Fibroblast of lung (primary cell): ENCODE measurements at regions not wholly inside any gene's neighbourhood (a gene's known extent, or its start where the extent isn't known, plus 50 kb on each side); places are given as distances from the start of the nearest gene placed in this dataset.

Source experiments
- DNase-seq, 2 donors: peaks; one replicate each; pipeline versions ENCODE4 v3.0.0 to v3.0.0-alpha.2; 2010; ENCODE audit warnings: low read depth in 2 of 2
- H2AFZ ChIP-seq: 2 replicates; pipeline ENCODE4 v1.5.1; 2012; ENCODE audit warnings: low read length, control low read depth, inconsistent platforms
- H3K27ac ChIP-seq: 2 replicates; pipeline ENCODE4 v1.5.1; 2011; ENCODE audit warnings: low read length, control low read depth; ENCODE audit not compliant: insufficient read depth
- H3K27me3 ChIP-seq: 2 replicates; pipeline ENCODE4 v1.5.1; 2011; ENCODE audit warnings: mild to moderate bottlenecking, low read length; ENCODE audit not compliant: control insufficient read depth, insufficient read depth
- H3K36me3 ChIP-seq: 2 replicates; pipeline ENCODE4 v1.5.1; 2011; ENCODE audit warnings: low read length; ENCODE audit not compliant: control insufficient read depth, insufficient read depth
- H3K4me1 ChIP-seq: 2 replicates; pipeline ENCODE4 v1.5.1; 2011; ENCODE audit warnings: low read length; ENCODE audit not compliant: control insufficient read depth, insufficient read depth; ENCODE audit errors: extremely low read depth
- H3K4me2 ChIP-seq: 2 replicates; pipeline ENCODE4 v1.5.1; 2011; ENCODE audit warnings: low read length, control low read depth; ENCODE audit not compliant: insufficient read depth; ENCODE audit errors: extremely low read depth
- H3K4me3 ChIP-seq, 4 experiments: fragments of 200-600 bp in 1 of 4; sonication (generic) in 1 of 4; replicated peaks in 1 of 4; 2 replicates each; pipeline ENCODE4 v1.5.1; 2011 to 2016; ENCODE audit warnings: low read length in 4 of 4, low read depth in 3 of 4, mild to moderate bottlenecking in 3 of 4, control low read depth in 2 of 4, inconsistent platforms in 1 of 4, mixed read lengths in 1 of 4; ENCODE audit not compliant: insufficient read depth in 1 of 4; ENCODE audit errors: control extremely low read depth in 1 of 4
- H3K79me2 ChIP-seq: 2 replicates; pipeline ENCODE4 v1.5.1; 2012; ENCODE audit warnings: mild to moderate bottlenecking, low read length, inconsistent platforms; ENCODE audit not compliant: control insufficient read depth, insufficient read depth
- H3K9ac ChIP-seq: 2 replicates; pipeline ENCODE4 v1.5.1; 2011; ENCODE audit warnings: mild to moderate bottlenecking, low read length, control low read depth; ENCODE audit not compliant: insufficient read depth
- H3K9me3 ChIP-seq: 2 replicates; pipeline ENCODE4 v1.5.1; 2012; ENCODE audit warnings: low read depth, low read length; ENCODE audit not compliant: control insufficient read depth, insufficient read depth
- H4K20me1 ChIP-seq: 2 replicates; pipeline ENCODE4 v1.5.1; 2011; ENCODE audit warnings: low read length; ENCODE audit not compliant: control insufficient read depth, insufficient read depth; ENCODE audit errors: extremely low read depth
- EZH2 ChIP-seq: IDR thresholded peaks from 2 replicates; pipeline ENCODE4 v1.5.1; 2012; ENCODE audit warnings: low read length, control low read depth, mild to moderate bottlenecking; ENCODE audit errors: missing control alignments
- TF ChIP-seq, protein P1 (sequence below), 2 donors: IDR thresholded peaks in 1 of 2; conservative IDR thresholded peaks in 1 of 2; 1 replicate in 1 of 2; 2 replicates in 1 of 2; pipeline ENCODE4 v1.5.1; 2011 to 2012; ENCODE audit warnings: low read length in 2 of 2, control low read depth in 1 of 2, inconsistent platforms in 1 of 2, low read depth in 1 of 2, mild to moderate bottlenecking in 1 of 2

DNA sequence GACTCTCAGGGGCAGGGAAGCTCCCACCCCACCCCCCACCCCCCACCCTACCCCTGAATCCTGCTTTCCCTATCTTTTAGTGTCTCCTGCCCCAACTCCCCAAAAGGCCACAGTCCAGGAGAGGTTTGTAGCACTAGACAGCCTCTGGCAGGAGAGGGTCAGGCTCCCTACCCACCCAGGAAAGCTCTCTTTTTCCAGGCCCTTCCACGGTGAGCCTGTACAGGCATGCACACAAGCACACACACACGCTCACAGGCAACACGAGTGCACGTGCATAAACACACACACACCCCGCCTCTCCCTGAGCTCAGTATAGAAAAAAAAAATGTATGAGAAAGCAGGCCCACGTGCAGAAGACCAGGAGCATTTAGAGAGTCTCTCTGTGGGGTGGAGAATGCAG, 414.0 kb downstream of the MN1 start:
- TF ChIP-seq, protein P1, sequence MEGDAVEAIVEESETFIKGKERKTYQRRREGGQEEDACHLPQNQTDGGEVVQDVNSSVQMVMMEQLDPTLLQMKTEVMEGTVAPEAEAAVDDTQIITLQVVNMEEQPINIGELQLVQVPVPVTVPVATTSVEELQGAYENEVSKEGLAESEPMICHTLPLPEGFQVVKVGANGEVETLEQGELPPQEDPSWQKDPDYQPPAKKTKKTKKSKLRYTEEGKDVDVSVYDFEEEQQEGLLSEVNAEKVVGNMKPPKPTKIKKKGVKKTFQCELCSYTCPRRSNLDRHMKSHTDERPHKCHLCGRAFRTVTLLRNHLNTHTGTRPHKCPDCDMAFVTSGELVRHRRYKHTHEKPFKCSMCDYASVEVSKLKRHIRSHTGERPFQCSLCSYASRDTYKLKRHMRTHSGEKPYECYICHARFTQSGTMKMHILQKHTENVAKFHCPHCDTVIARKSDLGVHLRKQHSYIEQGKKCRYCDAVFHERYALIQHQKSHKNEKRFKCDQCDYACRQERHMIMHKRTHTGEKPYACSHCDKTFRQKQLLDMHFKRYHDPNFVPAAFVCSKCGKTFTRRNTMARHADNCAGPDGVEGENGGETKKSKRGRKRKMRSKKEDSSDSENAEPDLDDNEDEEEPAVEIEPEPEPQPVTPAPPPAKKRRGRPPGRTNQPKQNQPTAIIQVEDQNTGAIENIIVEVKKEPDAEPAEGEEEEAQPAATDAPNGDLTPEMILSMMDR (conservative IDR thresholded peaks at IDR 0.05 in 1 of 2, IDR thresholded peaks at IDR 0.05 in 1 of 2; ENCODE audit: low read depth in 1 of 2, low read length in 2 of 2): no peak
- TF ChIP-seq EZH2: no peak
- no peak for DNase-seq
- H4K20me1 ChIP-seq: no peaks in the 10 kb centered on the region
- H3K27me3 ChIP-seq: peaks cover 12% of the 10 kb centered on the region
- H3K4me3 ChIP-seq: no peak overlapping the region
- H3K9me3 ChIP-seq: no peaks in the 10 kb centered on the region
- H3K79me2 ChIP-seq: no peaks in the 10 kb centered on the region
- no peaks in the 10 kb centered on the region for H3K36me3 ChIP-seq
- H3K27ac ChIP-seq: no peak overlapping the region
- no peak overlapping the region for H3K4me2 ChIP-seq
- no peak overlapping the region for H2AFZ ChIP-seq
- H3K4me1 ChIP-seq: no peaks in the 10 kb centered on the region
- no peak overlapping the region for H3K9ac ChIP-seq

DNA sequence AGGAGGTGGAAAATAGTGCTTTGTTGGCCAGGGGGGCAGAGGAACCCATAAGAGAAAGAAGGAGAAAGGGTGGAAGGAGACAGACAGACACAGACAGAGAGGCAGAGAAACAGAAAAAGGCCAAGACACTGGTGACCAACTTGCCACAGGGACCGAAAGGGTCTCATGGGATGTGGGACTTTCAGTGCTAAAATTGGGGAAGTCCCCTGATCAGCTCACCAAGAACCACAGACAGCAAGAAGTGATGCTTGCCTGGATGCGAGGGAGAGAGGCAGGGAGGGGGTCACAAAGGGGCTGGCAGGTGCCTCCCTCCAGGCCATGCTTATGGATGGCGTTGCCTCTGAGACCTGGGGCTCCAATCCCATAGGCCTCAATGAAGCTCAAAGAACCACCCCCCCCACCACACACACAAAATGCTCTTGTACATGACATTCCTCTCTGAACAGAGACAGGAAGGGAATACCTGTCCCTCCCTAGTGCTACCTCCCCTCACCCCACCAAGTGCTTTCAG, 413.4 kb downstream of the MN1 start:
- DNase-seq: no peak
- no peak for TF ChIP-seq EZH2
- TF ChIP-seq, protein P1 (conservative IDR thresholded peaks at IDR 0.05 in 1 of 2, IDR thresholded peaks at IDR 0.05 in 1 of 2; ENCODE audit: low read depth in 1 of 2, low read length in 2 of 2): no peak
- no peaks in the 10 kb centered on the region for H3K79me2 ChIP-seq
- H2AFZ ChIP-seq: no peak overlapping the region
- H3K9me3 ChIP-seq: no peaks in the 10 kb centered on the region
- no peak overlapping the region for H3K27ac ChIP-seq
- H3K36me3 ChIP-seq: no peaks in the 10 kb centered on the region
- H3K4me1 ChIP-seq: no peaks in the 10 kb centered on the region
- H4K20me1 ChIP-seq: no peaks in the 10 kb centered on the region
- no peak overlapping the region for H3K4me2 ChIP-seq
- no peak overlapping the region for H3K4me3 ChIP-seq
- no peak overlapping the region for H3K9ac ChIP-seq
- peaks cover 12% of the 10 kb centered on the region for H3K27me3 ChIP-seq

DNA sequence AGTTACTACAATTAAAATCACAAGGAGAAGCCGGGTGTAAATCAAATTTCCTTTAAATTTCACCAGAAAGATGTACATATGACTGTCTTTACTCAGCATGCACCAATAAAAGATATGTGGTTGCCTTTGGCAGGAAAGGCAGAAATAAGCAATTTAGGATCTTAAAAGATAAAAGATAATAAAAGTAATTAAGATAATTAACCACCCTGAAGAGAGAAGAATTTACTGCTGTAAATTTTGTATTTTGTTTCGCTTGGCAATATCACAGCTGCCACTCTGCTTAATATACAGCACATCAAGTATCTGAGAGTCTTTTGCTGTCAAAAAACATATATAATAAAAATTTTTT, 411.9 kb downstream of the MN1 start:
- DNase-seq: no peak
- TF ChIP-seq, protein P1 (conservative IDR thresholded peaks at IDR 0.05 in 1 of 2, IDR thresholded peaks at IDR 0.05 in 1 of 2; ENCODE audit: low read depth in 1 of 2, low read length in 2 of 2): no peak
- TF ChIP-seq EZH2: no peak
- Histone ChIP-seq H3K4me3 (no peak overlapping the region), H3K4me2 (no peak overlapping the region), H3K36me3 (no peaks in the 10 kb centered on the region), H3K9ac (no peak overlapping the region), H2AFZ (no peak overlapping the region), H3K27me3 (peaks cover 12% of the 10 kb centered on the region), H4K20me1 (no peaks in the 10 kb centered on the region), H3K79me2 (no peaks in the 10 kb centered on the region), H3K4me1 (no peaks in the 10 kb centered on the region), H3K27ac (no peak overlapping the region), H3K9me3 (no peaks in the 10 kb centered on the region)
